ENCODE measurements at regions not wholly inside any gene's neighbourhood (a gene's known extent, or its start where the extent isn't known, plus 50 kb on each side); places are given as distances from the start of the nearest gene placed in this dataset.

GRCh38 chr4:127097061-127097460 lies 535.7 kb upstream of the INTU start:
- CTCF ChIA-PET = no interaction called here
- DNase-seq (ENCODE audit: low spot score) = no peak
- no peak overlapping the region for H3K27ac ChIP-seq
- POLR2A ChIA-PET (ENCODE audit: low non-redundant PET) = no interaction called here
- no peak for TF ChIP-seq CTCF (conservative IDR thresholded peaks at IDR 0.05; ENCODE audit: low read depth)

GRCh38 chr4:127102361-127102760 lies 530.4 kb upstream of the INTU start:
- H3K27ac ChIP-seq = no peak overlapping the region
- DNase-seq (ENCODE audit: low spot score) = no peak
- ChIA-PET CTCF (interaction anchor here (0.7 kb wide), 1 partner anchor 60 kb away, joined by 3 read pairs; no protein-coding TSS in a partner anchor), POLR2A (ENCODE audit: low non-redundant PET) (no interaction called here)
- TF ChIP-seq CTCF (conservative IDR thresholded peaks at IDR 0.05; ENCODE audit: low read depth) = no peak

GRCh38 chr4:127103681-127104115 lies 529.1 kb upstream of the INTU start:
- no peak for DNase-seq (ENCODE audit: low spot score)
- CTCF ChIA-PET = interaction anchor here (0.5 to 0.6 kb wide), 2 partner anchors 294 to 1750 kb away, joined by 3 read pairs; no protein-coding TSS in a partner anchor
- no peak for TF ChIP-seq CTCF (conservative IDR thresholded peaks at IDR 0.05; ENCODE audit: low read depth)
- no peak overlapping the region for H3K27ac ChIP-seq
- POLR2A ChIA-PET (ENCODE audit: low non-redundant PET) = no interaction called here

GRCh38 chr4:127113844-127114362 lies 518.9 kb upstream of the INTU start:
- DNase-seq (ENCODE audit: low spot score) = no peak
- CTCF ChIA-PET = interaction anchor here (0.6 kb wide), 1 partner anchor 619 kb away, joined by 3 read pairs; no protein-coding TSS in a partner anchor
- no peak overlapping the region for H3K27ac ChIP-seq
- POLR2A ChIA-PET (ENCODE audit: low non-redundant PET) = no interaction called here
- no peak for TF ChIP-seq CTCF (conservative IDR thresholded peaks at IDR 0.05; ENCODE audit: low read depth)

- no peak for TF ChIP-seq CTCF (conservative IDR thresholded peaks at IDR 0.05; ENCODE audit: low read depth)
- ChIA-PET POLR2A (ENCODE audit: low non-redundant PET) (no interaction called here), CTCF (no interaction called here)
- no peak overlapping the region for H3K27ac ChIP-seq
- no peak for DNase-seq (ENCODE audit: low spot score)
These were observed 514.1 kb upstream of the INTU start for GRCh38 chr4:127118681-127119080.

GRCh38 chr4:127120441-127121090 lies 512.2 kb upstream of the INTU start:
- DNase-seq (ENCODE audit: low spot score) = no peak
- ChIA-PET POLR2A (ENCODE audit: low non-redundant PET) (no interaction called here), CTCF (interaction anchor here (0.6 kb wide), 1 partner anchor 22 kb away, joined by 3 read pairs; no protein-coding TSS in a partner anchor)
- TF ChIP-seq CTCF (conservative IDR thresholded peaks at IDR 0.05; ENCODE audit: low read depth) = no peak
- H3K27ac ChIP-seq = no peak overlapping the region

Measured in RWPE1 (cell line).